Calu3 (cell line): ENCODE measurements at regions not wholly inside any gene's neighbourhood (a gene's known extent, or its start where the extent isn't known, plus 50 kb on each side); places are given as distances from the start of the nearest gene placed in this dataset.
"Not testable (repeated sequence)": the region's sequence is repeated elsewhere in the genome, so short reads cannot be mapped to it uniquely, and the experiment has no call there.

ENCODE experiments used
- BruUV-seq: library from RNA; stranded (reverse); fragments of 400-500 nt; replicated peaks from 2 replicates; lab custom pipeline; 2021; lab: Mats Ljungman, UMichigan
- CTCF ChIA-PET: fragments of 300-600 bp; sonication (Branson Sonifier 250); formaldehyde crosslinking; loops from one replicate; lab custom pipeline; 2022; ENCODE audit warnings: antibody characterized with exemption; lab: Charles Lee
- DNase-seq: peaks from one replicate; pipeline ENCODE4 v3.0.0; 2022
- H3K27ac Mint-ChIP-seq: one replicate; pipeline ENCODE4 v1.8.0; 2022; ENCODE audit warnings: mixed read lengths; ENCODE audit not compliant: unreplicated experiment
- H3K27me3 Mint-ChIP-seq: one replicate; pipeline ENCODE4 v1.8.0; 2022; ENCODE audit warnings: mixed read lengths; ENCODE audit not compliant: unreplicated experiment
- H3K36me3 Mint-ChIP-seq: one replicate; pipeline ENCODE4 v1.8.0; 2022; ENCODE audit warnings: mild to moderate bottlenecking, moderate library complexity, mixed read lengths; ENCODE audit not compliant: insufficient read depth, unreplicated experiment
- H3K4me1 Mint-ChIP-seq: one replicate; pipeline ENCODE4 v1.8.0; 2022; ENCODE audit warnings: mild to moderate bottlenecking, low read depth, mixed read lengths; ENCODE audit not compliant: unreplicated experiment
- H3K4me3 Mint-ChIP-seq: one replicate; pipeline ENCODE4 v1.8.0; 2022; ENCODE audit warnings: mild to moderate bottlenecking, low read depth, moderate library complexity, mixed read lengths; ENCODE audit not compliant: unreplicated experiment
- H3K9me3 Mint-ChIP-seq: one replicate; pipeline ENCODE4 v1.8.0; 2022; ENCODE audit warnings: low read depth, mixed read lengths; ENCODE audit not compliant: unreplicated experiment
- CTCF ChIP-seq: fragments of 200-600 bp; IDR thresholded peaks from one replicate; pipeline ENCODE4 v1.8.0; 2022; ENCODE audit warnings: antibody characterized with exemption; ENCODE audit not compliant: unreplicated experiment
- intact Hi-C: fragments of 100-400 bp; cut with micrococcal nuclease; formaldehyde crosslinking; loops from one replicate; pipeline ENCODE4 v1.10.0; 2022; ENCODE audit not compliant: unreplicated experiment

- Mint-ChIP-seq H3K4me3 (no peak overlapping the region), H3K36me3 (no peaks in the 10 kb centered on the region), H3K9me3 (no peaks in the 10 kb centered on the region), H3K27ac (no peak overlapping the region), H3K4me1 (no peaks in the 10 kb centered on the region), H3K27me3 (no peaks in the 10 kb centered on the region)
- CTCF ChIA-PET: no interaction called here
- no TSS peak for BruUV-seq
- no peak for TF ChIP-seq CTCF
- no peak for DNase-seq
- intact Hi-C loops: no loop called here
Measured at GRCh38 chr3:112718516-112718915, 77.6 kb upstream of the CCDC80 start.

- no peak for TF ChIP-seq CTCF
- no peaks in the 10 kb centered on the region for H3K9me3 Mint-ChIP-seq
- intact Hi-C loops: loop anchor here (10.0 kb wide), 1 partner anchor 125 kb away; no protein-coding TSS in a partner anchor
- CTCF ChIA-PET: interaction anchor here (0.6 kb wide), 1 partner anchor 97 kb away, joined by 3 read pairs; no protein-coding TSS in a partner anchor
- no peak for DNase-seq
- H3K4me3 Mint-ChIP-seq: no peak overlapping the region
- H3K4me1 Mint-ChIP-seq: no peaks in the 10 kb centered on the region
- H3K36me3 Mint-ChIP-seq: no peaks in the 10 kb centered on the region
- H3K27ac Mint-ChIP-seq: no peak overlapping the region
- peaks cover 2% of the 10 kb centered on the region for H3K27me3 Mint-ChIP-seq
- BruUV-seq: no TSS peak
Measured at GRCh38 chr3:112709911-112710310, 69.0 kb upstream of the CCDC80 start.

- no peaks in the 10 kb centered on the region for H3K4me1 Mint-ChIP-seq
- H3K27me3 Mint-ChIP-seq: peaks cover 11% of the 10 kb centered on the region
- H3K27ac Mint-ChIP-seq: no peak overlapping the region
- peak; percentile 37 for DNase-seq
- intact Hi-C loops: loop anchor here (1.0 kb wide), 1 partner anchor 56 kb away; no protein-coding TSS in a partner anchor
- no peak overlapping the region for H3K4me3 Mint-ChIP-seq
- CTCF ChIA-PET: no interaction called here
- H3K9me3 Mint-ChIP-seq: no peaks in the 10 kb centered on the region
- H3K36me3 Mint-ChIP-seq: no peaks in the 10 kb centered on the region
- TF ChIP-seq CTCF: no peak
- no TSS peak for BruUV-seq
Measured at GRCh38 chr3:112699436-112699978, 58.6 kb upstream of the CCDC80 start.

- H3K4me1 Mint-ChIP-seq: not testable (repeated sequence)
Measured at GRCh38 chr3:112698442-112698841, 57.5 kb upstream of the CCDC80 start.

GRCh38 chr3:112696244-112696643, 55.3 kb upstream of the CCDC80 start:
- H3K9me3 Mint-ChIP-seq, H3K4me3 Mint-ChIP-seq, H3K36me3 Mint-ChIP-seq, H3K27me3 Mint-ChIP-seq, DNase-seq, H3K27ac Mint-ChIP-seq, intact Hi-C loops, CTCF ChIA-PET, H3K4me1 Mint-ChIP-seq, BruUV-seq: not testable (repeated sequence)

More at GRCh38 chr3:112698442-112698841, 57.5 kb upstream of the CCDC80 start:
- BruUV-seq, DNase-seq, H3K9me3 Mint-ChIP-seq, H3K27ac Mint-ChIP-seq, H3K4me3 Mint-ChIP-seq, intact Hi-C loops, CTCF ChIA-PET, H3K36me3 Mint-ChIP-seq, H3K27me3 Mint-ChIP-seq: not testable (repeated sequence)

- H3K36me3 Mint-ChIP-seq, H3K4me3 Mint-ChIP-seq, H3K27ac Mint-ChIP-seq, intact Hi-C loops, DNase-seq, H3K27me3 Mint-ChIP-seq, BruUV-seq, CTCF ChIA-PET, H3K9me3 Mint-ChIP-seq, H3K4me1 Mint-ChIP-seq: not testable (repeated sequence)
Measured at GRCh38 chr3:112695377-112696108, 54.6 kb upstream of the CCDC80 start.

- H3K4me3 Mint-ChIP-seq, H3K27ac Mint-ChIP-seq: not testable (repeated sequence)
Measured at GRCh38 chr3:112694906-112695305, 54.0 kb upstream of the CCDC80 start.

More at GRCh38 chr3:112694906-112695305, 54.0 kb upstream of the CCDC80 start:
- H3K4me1 Mint-ChIP-seq, intact Hi-C loops, H3K9me3 Mint-ChIP-seq, H3K36me3 Mint-ChIP-seq, H3K27me3 Mint-ChIP-seq, CTCF ChIA-PET, BruUV-seq, DNase-seq: not testable (repeated sequence)
